D721Med (cell line): ENCODE measurements at regions not wholly inside any gene's neighbourhood (a gene's known extent, or its start where the extent isn't known, plus 50 kb on each side); places are given as distances from the start of the nearest gene placed in this dataset.

Source experiments
- DNase-seq: peaks from one replicate; pipeline ENCODE4 v3.0.0; 2011; ENCODE audit warnings: low spot score; ENCODE audit not compliant: insufficient read length
- FAIRE-seq: peaks from 2 replicates; lab custom pipeline; 2011; peaks lifted over from hg19 to GRCh38; lab: Jason Lieb, UNC
- CTCF ChIP-seq: IDR thresholded peaks from 2 replicates; pipeline ENCODE4 v1.5.1; 2012; ENCODE audit warnings: mild to moderate bottlenecking, control low read depth; ENCODE audit not compliant: insufficient read depth; ENCODE audit errors: missing control alignments

GRCh38 chr6:7042056-7042653 is 65.6 kb upstream of the RREB1 start:
- FAIRE-seq, result no peak
- no peak for TF ChIP-seq CTCF
- no peak for DNase-seq

GRCh38 chr6:7042654-7043545 is 64.9 kb upstream of the RREB1 start:
- DNase-seq (no peak), FAIRE-seq (no peak)
- no peak for TF ChIP-seq CTCF

- TF ChIP-seq CTCF, result no peak
- no peak for DNase-seq
- peak; percentile 96 for FAIRE-seq
Observed at GRCh38 chr6:7045331-7045730, 62.4 kb upstream of the RREB1 start.

GRCh38 chr6:7045746-7046145 is 62.0 kb upstream of the RREB1 start:
- FAIRE-seq (no peak), DNase-seq (no peak)
- no peak for TF ChIP-seq CTCF

DNA sequence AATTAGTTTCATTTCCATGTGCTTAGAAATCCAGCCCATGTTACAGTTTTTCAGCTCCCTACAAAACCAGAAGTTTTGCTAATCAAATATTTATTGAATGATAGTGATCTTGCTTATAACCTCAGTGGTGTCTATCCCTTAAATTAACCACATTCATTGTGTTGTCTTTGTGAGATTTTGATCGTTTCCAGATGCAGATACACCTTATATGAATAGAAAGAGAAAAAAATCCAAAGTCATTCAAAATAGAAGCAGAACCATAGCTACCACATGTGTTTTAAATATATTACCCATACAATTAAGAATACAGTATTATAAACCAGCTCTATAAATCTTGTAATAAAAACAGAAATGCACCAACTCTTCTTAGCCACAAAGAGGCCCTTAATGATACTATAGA is 60.6 kb upstream of the RREB1 start:
- DNase-seq (no peak), FAIRE-seq (no peak)
- no peak for TF ChIP-seq CTCF

- no peak for FAIRE-seq
- DNase-seq, result no peak
- no peak for TF ChIP-seq CTCF
Observed at GRCh38 chr6:7047966-7048365, 59.8 kb upstream of the RREB1 start.

- no peak for TF ChIP-seq CTCF
- FAIRE-seq (no peak), DNase-seq (no peak)
Observed at GRCh38 chr6:7048894-7049293, 58.9 kb upstream of the RREB1 start.
